ENCODE measurements at regions not wholly inside any gene's neighbourhood (a gene's known extent, or its start where the extent isn't known, plus 50 kb on each side); places are given as distances from the start of the nearest gene placed in this dataset.

- TF ChIP-seq ZC3H10 (CRISPR knock-in tag; IDR thresholded peaks at IDR 0.05) (no peak), OSR1 (CRISPR knock-in tag; IDR thresholded peaks at IDR 0.05) (no peak), ZNF8 (CRISPR knock-in tag; IDR thresholded peaks at IDR 0.05) (no peak), BACH2 (CRISPR knock-in tag; IDR thresholded peaks at IDR 0.05; ENCODE audit: borderline replicate concordance) (no peak), POU6F1 (CRISPR knock-in tag; IDR thresholded peaks at IDR 0.05; ENCODE audit: borderline replicate concordance, low read depth) (no peak), TOX (CRISPR knock-in tag; IDR thresholded peaks at IDR 0.05; ENCODE audit: borderline replicate concordance) (no peak), ZNF565 (CRISPR knock-in tag; conservative IDR thresholded peaks at IDR 0.05; ENCODE audit: low read depth) (no peak), ZNF70 (CRISPR knock-in tag; IDR thresholded peaks at IDR 0.05) (no peak), ESRRG (CRISPR knock-in tag; IDR thresholded peaks at IDR 0.05) (no peak)
- peak; percentile 7 for ATAC-seq
Measured at GRCh38 chr11:129694538-129694937, 121.1 kb upstream of the TMEM45B start.

- no peak for TF ChIP-seq TCF4 (CRISPR knock-in tag; IDR thresholded peaks at IDR 0.05; ENCODE audit: borderline replicate concordance)
- TF ChIP-seq ISL1 (CRISPR knock-in tag; IDR thresholded peaks at IDR 0.05) = no peak
- TF ChIP-seq PPARA (CRISPR knock-in tag; IDR thresholded peaks at IDR 0.05; ENCODE audit: borderline replicate concordance) = no peak
- ATAC-seq = peak; percentile 32
Measured at GRCh38 chr11:129694966-129695365, 120.7 kb upstream of the TMEM45B start.

GRCh38 chr11:129695571-129696308 lies 119.9 kb upstream of the TMEM45B start:
- no peak for TF ChIP-seq SNAI2 (CRISPR knock-in tag; IDR thresholded peaks at IDR 0.05)
- TF ChIP-seq ZNF8 (CRISPR knock-in tag; IDR thresholded peaks at IDR 0.05) = no peak
- no peak for TF ChIP-seq ZNF70 (CRISPR knock-in tag; IDR thresholded peaks at IDR 0.05)
- TF ChIP-seq OSR1 (CRISPR knock-in tag; IDR thresholded peaks at IDR 0.05) = no peak

GRCh38 chr11:129696309-129696989 lies 119.2 kb upstream of the TMEM45B start:
- no peak for ATAC-seq
- no peak for TF ChIP-seq ZNF8 (CRISPR knock-in tag; IDR thresholded peaks at IDR 0.05)
- no peak for TF ChIP-seq BACH2 (CRISPR knock-in tag; IDR thresholded peaks at IDR 0.05; ENCODE audit: borderline replicate concordance)
- TF ChIP-seq TCF4 (CRISPR knock-in tag; IDR thresholded peaks at IDR 0.05; ENCODE audit: borderline replicate concordance) = no peak
- TF ChIP-seq SNAI2 (CRISPR knock-in tag; IDR thresholded peaks at IDR 0.05) = no peak
- no peak for TF ChIP-seq CREB5 (CRISPR knock-in tag; IDR thresholded peaks at IDR 0.05; ENCODE audit: low read depth)
- TF ChIP-seq ZC3H10 (CRISPR knock-in tag; IDR thresholded peaks at IDR 0.05) = no peak
- TF ChIP-seq ZNF565 (CRISPR knock-in tag; conservative IDR thresholded peaks at IDR 0.05; ENCODE audit: low read depth) = no peak
- no peak for TF ChIP-seq ZNF70 (CRISPR knock-in tag; IDR thresholded peaks at IDR 0.05)
- TF ChIP-seq TOX (CRISPR knock-in tag; IDR thresholded peaks at IDR 0.05; ENCODE audit: borderline replicate concordance) = no peak
- TF ChIP-seq ESRRG (CRISPR knock-in tag; IDR thresholded peaks at IDR 0.05) = no peak
- no peak for TF ChIP-seq OSR1 (CRISPR knock-in tag; IDR thresholded peaks at IDR 0.05)
- no peak for TF ChIP-seq ZFP3 (CRISPR knock-in tag; IDR thresholded peaks at IDR 0.05)
- no peak for TF ChIP-seq ZFP30 (CRISPR knock-in tag; IDR thresholded peaks at IDR 0.05)
- no peak for TF ChIP-seq CSDC2 (CRISPR knock-in tag; IDR thresholded peaks at IDR 0.05)
- no peak for TF ChIP-seq RARB (CRISPR knock-in tag; IDR thresholded peaks at IDR 0.05)
- no peak for TF ChIP-seq CSRNP3 (CRISPR knock-in tag; IDR thresholded peaks at IDR 0.05)
- no peak for TF ChIP-seq PPARA (CRISPR knock-in tag; IDR thresholded peaks at IDR 0.05; ENCODE audit: borderline replicate concordance)

More at GRCh38 chr11:129695571-129696308, 119.9 kb upstream of the TMEM45B start:
- peak; percentile 92 for ATAC-seq

GRCh38 chr11:129698212-129698611 lies 117.4 kb upstream of the TMEM45B start:
- no peak for ATAC-seq
- TF ChIP-seq PPARA (CRISPR knock-in tag; IDR thresholded peaks at IDR 0.05; ENCODE audit: borderline replicate concordance) (no peak), CSDC2 (CRISPR knock-in tag; IDR thresholded peaks at IDR 0.05) (no peak), SNAI2 (CRISPR knock-in tag; IDR thresholded peaks at IDR 0.05) (no peak)
